Right lobe of liver (tissue), 4 donors: ENCODE measurements at regions not wholly inside any gene's neighbourhood (a gene's known extent, or its start where the extent isn't known, plus 50 kb on each side); places are given as distances from the start of the nearest gene placed in this dataset.

ENCODE experiments used
- CTCF ChIP-seq, 4 donors: fragments of 200-600 bp in 3 of 4; fragments of 450-650 bp in 1 of 4; IDR thresholded peaks; one replicate each; pipeline versions ENCODE4 v1.5.1 to v1.8.0; 2016 to 2022; ENCODE audit warnings: antibody characterized with exemption in 4 of 4, mild to moderate bottlenecking in 2 of 4
- POLR2A ChIP-seq: fragments of 450-650 bp; IDR thresholded peaks from one replicate; pipeline ENCODE4 v1.6.1; 2017; ENCODE audit warnings: antibody characterized with exemption, mild to moderate bottlenecking
- donor health status: DM: no; HTN: no; CAD: no.
- donor health status: DM: no; HTN: no; CAD: no.
- donor health status: DM: no; HTN: yes; CAD: no.

- no peak for TF ChIP-seq CTCF (IDR thresholded peaks at IDR 0.05)
- TF ChIP-seq POLR2A: no peak
These were observed 514.9 kb downstream of the SLITRK6 start for GRCh38 chr13:85284349-85284748.
